Parathyroid adenoma (tissue), 2 donors: ENCODE measurements at regions not wholly inside any gene's neighbourhood (a gene's known extent, or its start where the extent isn't known, plus 50 kb on each side); places are given as distances from the start of the nearest gene placed in this dataset.

Source experiments
- H2AFZ ChIP-seq: fragments of 300-600 bp; sonication (generic); one replicate; pipeline ENCODE4 v1.7.0; 2017; ENCODE audit warnings: antibody characterized with exemption, mild to moderate bottlenecking
- H3K27ac ChIP-seq: fragments of 300-600 bp; sonication (generic); one replicate; pipeline ENCODE4 v1.7.0; 2017
- H3K27me3 ChIP-seq: fragments of 300-600 bp; sonication (generic); one replicate; pipeline ENCODE4 v1.7.0; 2017; ENCODE audit warnings: low read length; ENCODE audit not compliant: control insufficient read depth, insufficient read depth
- H3K36me3 ChIP-seq: fragments of 300-600 bp; sonication (generic); one replicate; pipeline ENCODE4 v1.7.0; 2017; ENCODE audit warnings: low read length; ENCODE audit not compliant: control insufficient read depth, insufficient read depth
- H3K4me1 ChIP-seq: fragments of 300-600 bp; sonication (generic); one replicate; pipeline ENCODE4 v1.7.0; 2017; ENCODE audit warnings: control low read depth
- H3K4me2 ChIP-seq: fragments of 300-600 bp; sonication (generic); one replicate; pipeline ENCODE4 v1.7.0; 2017; ENCODE audit warnings: low read length
- H3K4me3 ChIP-seq: fragments of 300-600 bp; sonication (generic); one replicate; pipeline ENCODE4 v1.7.0; 2017; ENCODE audit warnings: low read depth, low read length
- H3K79me2 ChIP-seq: fragments of 300-600 bp; sonication (generic); one replicate; pipeline ENCODE4 v1.7.0; 2017; ENCODE audit warnings: control low read depth
- H3K9ac ChIP-seq: fragments of 300-600 bp; sonication (generic); one replicate; pipeline ENCODE4 v1.7.0; 2017; ENCODE audit warnings: mild to moderate bottlenecking
- H3K9me3 ChIP-seq: fragments of 300-600 bp; sonication (generic); one replicate; pipeline ENCODE4 v1.7.0; 2017; ENCODE audit warnings: low read length; ENCODE audit not compliant: control insufficient read depth
- TF ChIP-seq, protein P1 (sequence below): fragments of 300-600 bp; sonication (generic); IDR thresholded peaks from one replicate; pipeline ENCODE4 v1.7.0; 2017; ENCODE audit warnings: antibody characterized with exemption, mild to moderate bottlenecking
- donor health status: primary hyperparathyroidism.

DNA sequence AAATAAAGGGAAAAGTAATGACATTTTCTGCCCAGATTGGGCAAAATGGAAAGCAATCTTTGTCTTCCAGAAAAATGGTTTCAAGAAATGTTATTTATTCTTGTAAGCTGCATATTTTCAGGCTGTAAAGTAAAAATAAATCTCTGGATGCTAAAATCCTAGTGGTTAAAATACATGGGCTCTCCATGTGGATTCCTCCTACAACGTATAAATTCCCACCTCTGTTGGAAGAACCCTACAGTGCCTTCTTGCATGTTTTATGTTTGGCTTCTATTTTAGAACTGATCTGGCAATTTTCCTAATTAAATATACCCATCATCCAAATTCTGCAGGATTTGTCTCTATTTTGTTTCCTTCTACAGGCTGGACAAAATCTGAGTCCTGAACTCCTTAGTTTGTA, 528.9 kb downstream of the COL12A1 start:
- Histone ChIP-seq H3K4me1 (no peaks in the 10 kb centered on the region), H3K27me3 (no peaks in the 10 kb centered on the region), H3K79me2 (no peaks in the 10 kb centered on the region), H3K9me3 (no peaks in the 10 kb centered on the region), H3K4me3 (no peak overlapping the region), H2AFZ (no peak overlapping the region), H3K9ac (no peak overlapping the region), H3K36me3 (no peaks in the 10 kb centered on the region), H3K27ac (no peak overlapping the region), H3K4me2 (no peak overlapping the region)
- TF ChIP-seq, protein P1, sequence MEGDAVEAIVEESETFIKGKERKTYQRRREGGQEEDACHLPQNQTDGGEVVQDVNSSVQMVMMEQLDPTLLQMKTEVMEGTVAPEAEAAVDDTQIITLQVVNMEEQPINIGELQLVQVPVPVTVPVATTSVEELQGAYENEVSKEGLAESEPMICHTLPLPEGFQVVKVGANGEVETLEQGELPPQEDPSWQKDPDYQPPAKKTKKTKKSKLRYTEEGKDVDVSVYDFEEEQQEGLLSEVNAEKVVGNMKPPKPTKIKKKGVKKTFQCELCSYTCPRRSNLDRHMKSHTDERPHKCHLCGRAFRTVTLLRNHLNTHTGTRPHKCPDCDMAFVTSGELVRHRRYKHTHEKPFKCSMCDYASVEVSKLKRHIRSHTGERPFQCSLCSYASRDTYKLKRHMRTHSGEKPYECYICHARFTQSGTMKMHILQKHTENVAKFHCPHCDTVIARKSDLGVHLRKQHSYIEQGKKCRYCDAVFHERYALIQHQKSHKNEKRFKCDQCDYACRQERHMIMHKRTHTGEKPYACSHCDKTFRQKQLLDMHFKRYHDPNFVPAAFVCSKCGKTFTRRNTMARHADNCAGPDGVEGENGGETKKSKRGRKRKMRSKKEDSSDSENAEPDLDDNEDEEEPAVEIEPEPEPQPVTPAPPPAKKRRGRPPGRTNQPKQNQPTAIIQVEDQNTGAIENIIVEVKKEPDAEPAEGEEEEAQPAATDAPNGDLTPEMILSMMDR: no peak

DNA sequence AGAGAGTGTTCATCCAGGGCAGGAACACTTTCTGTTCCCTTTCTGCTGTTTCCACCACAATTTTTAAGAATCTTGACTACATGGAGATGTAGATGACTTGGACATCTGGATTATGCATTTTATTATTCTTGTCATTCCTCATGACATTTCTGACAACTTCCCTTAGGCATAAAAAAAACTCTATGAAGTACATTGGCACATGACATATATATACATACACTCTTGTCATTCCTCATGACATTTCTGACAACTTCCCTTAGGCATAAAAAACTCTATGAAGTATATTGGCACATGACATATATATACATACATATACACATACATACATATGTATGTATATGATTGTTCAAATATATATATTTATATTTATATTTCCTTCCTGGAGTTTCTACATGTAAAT, 531.5 kb downstream of the COL12A1 start:
- TF ChIP-seq, protein P1: no peak
- H3K36me3 ChIP-seq: no peaks in the 10 kb centered on the region
- no peaks in the 10 kb centered on the region for H3K4me1 ChIP-seq
- H3K27ac ChIP-seq: no peak overlapping the region
- no peak overlapping the region for H3K4me3 ChIP-seq
- no peak overlapping the region for H3K4me2 ChIP-seq
- H3K27me3 ChIP-seq: no peaks in the 10 kb centered on the region
- no peak overlapping the region for H2AFZ ChIP-seq
- no peaks in the 10 kb centered on the region for H3K9me3 ChIP-seq
- no peaks in the 10 kb centered on the region for H3K79me2 ChIP-seq
- no peak overlapping the region for H3K9ac ChIP-seq

DNA sequence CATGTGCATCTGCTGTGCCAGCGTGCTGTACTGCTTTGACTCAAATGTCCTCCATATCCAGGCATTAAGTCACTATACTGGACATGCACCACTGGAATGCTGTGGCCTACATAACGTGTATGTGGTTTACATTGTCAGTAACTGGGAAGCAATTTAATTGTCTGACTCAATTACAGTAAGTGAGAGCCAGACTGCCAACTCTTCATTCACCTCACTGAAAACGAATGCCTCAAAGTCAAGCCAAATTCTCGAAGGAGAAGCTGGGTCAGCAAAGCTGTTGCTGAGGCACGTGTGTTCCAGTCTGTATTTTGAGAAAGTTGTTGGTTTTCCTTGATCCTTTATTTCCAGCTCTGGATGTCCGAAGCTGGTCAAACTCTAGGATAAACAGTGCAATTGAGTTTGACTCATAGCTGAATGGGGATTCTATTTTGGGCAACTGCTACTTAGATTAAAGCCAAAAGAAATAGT, 534.3 kb downstream of the COL12A1 start:
- H3K9me3 ChIP-seq: no peaks in the 10 kb centered on the region
- H3K4me2 ChIP-seq: no peak overlapping the region
- H3K36me3 ChIP-seq: no peaks in the 10 kb centered on the region
- H3K27ac ChIP-seq: no peak overlapping the region
- H3K79me2 ChIP-seq: no peaks in the 10 kb centered on the region
- H3K4me3 ChIP-seq: no peak overlapping the region
- TF ChIP-seq, protein P1: no peak
- H2AFZ ChIP-seq: no peak overlapping the region
- no peaks in the 10 kb centered on the region for H3K4me1 ChIP-seq
- H3K27me3 ChIP-seq: no peaks in the 10 kb centered on the region
- H3K9ac ChIP-seq: no peak overlapping the region

DNA sequence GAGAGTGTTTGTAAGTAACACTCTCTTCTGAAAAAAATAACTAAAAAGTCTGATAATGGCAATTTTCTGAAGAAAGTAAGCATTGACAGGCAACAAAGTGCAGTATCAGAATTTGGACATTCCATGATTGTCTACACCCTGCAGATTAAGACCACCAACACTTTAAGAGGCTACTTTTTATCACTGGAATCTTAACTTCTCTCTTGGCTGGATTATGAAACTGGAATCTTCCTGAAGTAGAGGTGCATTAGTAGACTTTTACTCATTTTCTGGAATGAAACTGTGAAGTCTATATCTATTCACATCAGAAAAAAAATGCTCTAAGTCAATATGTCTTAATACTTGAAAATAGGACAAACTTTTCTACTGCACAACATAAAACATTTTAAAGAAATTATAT, 547.5 kb downstream of the COL12A1 start:
- H2AFZ ChIP-seq: no peak overlapping the region
- H3K36me3 ChIP-seq: no peaks in the 10 kb centered on the region
- no peaks in the 10 kb centered on the region for H3K4me1 ChIP-seq
- no peak overlapping the region for H3K9ac ChIP-seq
- no peak overlapping the region for H3K4me3 ChIP-seq
- no peaks in the 10 kb centered on the region for H3K79me2 ChIP-seq
- TF ChIP-seq, protein P1: no peak
- no peaks in the 10 kb centered on the region for H3K27me3 ChIP-seq
- no peak overlapping the region for H3K27ac ChIP-seq
- H3K9me3 ChIP-seq: no peaks in the 10 kb centered on the region
- H3K4me2 ChIP-seq: no peak overlapping the region

DNA sequence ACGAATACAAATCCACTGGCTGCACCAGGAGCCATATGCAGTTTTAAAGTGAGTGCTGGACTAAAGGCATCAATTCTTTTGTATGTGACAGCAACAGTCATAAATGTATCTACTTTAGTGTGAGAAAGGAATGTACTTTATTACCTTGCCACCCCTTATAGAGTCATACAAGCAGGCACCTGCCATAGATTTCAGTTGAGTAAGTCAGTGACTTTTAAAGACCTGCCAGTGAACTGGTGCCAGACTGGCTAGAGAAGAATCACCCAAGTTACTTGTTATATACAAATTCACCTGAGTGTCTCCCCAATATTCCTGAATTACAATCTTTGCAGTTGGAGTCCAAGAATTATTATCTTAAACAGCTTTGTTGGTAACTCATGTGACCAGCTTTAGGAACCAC, 547.9 kb downstream of the COL12A1 start:
- no peak overlapping the region for H3K4me2 ChIP-seq
- H3K9ac ChIP-seq: no peak overlapping the region
- H3K27me3 ChIP-seq: no peaks in the 10 kb centered on the region
- H2AFZ ChIP-seq: no peak overlapping the region
- H3K27ac ChIP-seq: no peak overlapping the region
- H3K4me3 ChIP-seq: no peak overlapping the region
- TF ChIP-seq, protein P1: no peak
- no peaks in the 10 kb centered on the region for H3K79me2 ChIP-seq
- no peaks in the 10 kb centered on the region for H3K4me1 ChIP-seq
- H3K36me3 ChIP-seq: no peaks in the 10 kb centered on the region
- H3K9me3 ChIP-seq: no peaks in the 10 kb centered on the region
